HG02588 (cell line): ENCODE measurements at regions not wholly inside any gene's neighbourhood (a gene's known extent, or its start where the extent isn't known, plus 50 kb on each side); places are given as distances from the start of the nearest gene placed in this dataset.

Source experiments
- ATAC-seq: cut with Tn5 transposase; IDR thresholded peaks from one replicate; pipeline ENCODE4 v1.9.1; 2021; ENCODE audit warnings: mild to moderate bottlenecking, moderate library complexity; ENCODE audit not compliant: unreplicated experiment

GRCh38 chr1:58861506-58861905 is 77.7 kb upstream of the JUN start:
- ATAC-seq: no peak

GRCh38 chr1:58862728-58863385 is 79.0 kb upstream of the JUN start:
- ATAC-seq: no peak

GRCh38 chr1:58864654-58865053 is 80.8 kb upstream of the JUN start:
- ATAC-seq: no peak

GRCh38 chr1:58866578-58866977 is 82.7 kb upstream of the JUN start:
- no peak for ATAC-seq

- no peak for ATAC-seq
These were observed 85.9 kb upstream of the JUN start for GRCh38 chr1:58869638-58870297.

GRCh38 chr1:58870298-58870676 is 86.4 kb upstream of the JUN start:
- ATAC-seq: no peak

GRCh38 chr1:58874342-58874741 is 90.5 kb upstream of the JUN start:
- no peak for ATAC-seq

- no peak for ATAC-seq
These were observed 91.2 kb upstream of the JUN start for GRCh38 chr1:58874757-58875755.

GRCh38 chr1:58879464-58879863 is 95.6 kb upstream of the JUN start:
- ATAC-seq: no peak

- no peak for ATAC-seq
These were observed 96.7 kb upstream of the JUN start for GRCh38 chr1:58880592-58880991.

- no peak for ATAC-seq
These were observed 97.7 kb upstream of the JUN start for GRCh38 chr1:58881471-58881994.

GRCh38 chr1:58882322-58882948 is 98.6 kb upstream of the JUN start:
- ATAC-seq: no peak

GRCh38 chr1:58883037-58883887 is 99.4 kb upstream of the JUN start:
- ATAC-seq: no peak

GRCh38 chr1:58883888-58884482 is 100.1 kb upstream of the JUN start:
- ATAC-seq: no peak

- no peak for ATAC-seq
These were observed 101.1 kb upstream of the JUN start for GRCh38 chr1:58884706-58885661.

GRCh38 chr1:58885998-58886397 is 102.2 kb upstream of the JUN start:
- ATAC-seq: no peak

GRCh38 chr1:58886611-58887010 is 102.8 kb upstream of the JUN start:
- ATAC-seq: no peak

GRCh38 chr1:58887059-58887458 is 103.2 kb upstream of the JUN start:
- no peak for ATAC-seq
